ENCODE measurements at regions not wholly inside any gene's neighbourhood (a gene's known extent, or its start where the extent isn't known, plus 50 kb on each side); places are given as distances from the start of the nearest gene placed in this dataset.
"Not testable (repeated sequence)": the region's sequence is repeated elsewhere in the genome, so short reads cannot be mapped to it uniquely, and the experiment has no call there.

DNA sequence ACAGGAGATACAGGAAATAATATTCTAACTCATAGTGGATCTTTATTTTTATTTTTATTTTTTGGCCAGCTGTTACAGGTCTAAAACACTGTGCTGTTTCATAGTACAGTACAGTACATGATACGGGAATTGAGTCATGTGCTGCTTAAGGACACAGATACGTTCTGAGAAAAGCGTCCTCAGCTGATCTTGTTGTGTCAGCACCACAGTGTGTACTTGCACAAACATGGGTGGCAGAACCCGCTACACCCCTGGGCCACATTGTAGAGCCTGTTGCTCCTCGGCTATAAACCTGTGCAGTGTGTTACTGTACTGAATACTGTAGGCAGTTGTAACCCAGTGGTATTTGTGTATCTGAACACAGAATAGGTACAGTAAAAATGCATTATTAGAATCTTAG, 183.4 kb downstream of the OR4M2 start:
- DNase-seq: no peak

DNA sequence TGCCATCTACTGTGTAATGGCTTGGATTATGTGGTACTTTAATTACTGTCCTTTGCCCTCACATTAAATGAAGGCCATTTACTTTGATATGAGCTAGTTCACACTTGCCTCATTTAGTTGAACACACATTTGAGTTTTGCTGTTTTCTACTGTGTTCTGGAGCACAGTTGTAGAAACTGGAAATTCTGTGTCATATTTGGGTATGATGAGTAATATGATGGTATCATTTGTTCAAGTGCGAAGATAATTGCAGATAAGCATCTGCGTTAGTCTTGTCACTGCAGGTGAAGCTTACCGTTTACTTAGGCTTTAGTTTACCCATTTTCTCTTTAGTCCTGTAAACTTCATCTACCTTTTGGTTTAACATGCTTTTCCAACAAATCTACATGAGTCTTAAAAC, 183.9 kb downstream of the OR4M2 start:
- DNase-seq: not testable (repeated sequence)

DNA sequence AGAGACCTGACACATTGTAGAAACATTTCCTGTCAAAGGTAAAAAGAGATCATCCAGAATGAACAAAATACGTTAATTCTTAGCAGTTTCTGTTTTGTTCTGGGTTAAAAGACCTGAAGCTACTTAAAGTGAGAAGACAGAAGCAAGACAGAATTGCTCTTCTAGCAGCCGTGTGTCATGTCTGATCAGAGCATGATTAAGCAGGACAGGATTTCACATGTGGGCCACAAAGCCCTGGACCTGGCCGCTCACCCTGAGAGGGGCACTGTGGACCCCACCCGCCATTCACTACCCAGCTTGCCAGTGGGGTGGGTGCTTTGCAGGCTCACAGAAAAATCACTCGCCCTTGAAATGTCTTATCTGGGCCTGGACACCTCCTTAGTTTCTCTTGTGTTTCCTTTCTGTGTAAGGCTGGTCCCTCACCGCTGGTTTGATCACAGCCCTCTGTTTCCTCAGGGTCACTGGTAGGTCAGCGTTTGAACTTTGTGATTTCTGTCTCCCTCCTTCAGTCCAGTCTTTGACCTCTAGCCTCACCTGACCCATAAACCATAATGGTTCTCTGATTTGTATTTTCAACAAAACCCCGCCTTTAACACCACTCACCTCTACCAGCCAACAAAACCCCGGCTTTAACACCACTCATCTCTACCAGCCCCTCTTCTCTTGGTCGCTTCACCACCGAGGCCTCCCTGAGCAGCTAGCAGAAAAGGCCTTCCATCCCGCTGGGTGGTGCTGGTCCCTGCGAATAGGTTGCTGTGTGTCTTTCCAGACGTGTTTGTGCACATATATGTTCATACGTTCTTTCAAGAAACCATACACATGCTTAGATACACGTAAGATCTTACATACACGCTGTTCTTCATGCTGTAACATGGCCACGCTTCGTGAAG, 185.0 kb downstream of the OR4M2 start:
- no peak for DNase-seq

GRCh38 chr15:22265970-22266369, 185.6 kb downstream of the OR4M2 start:
- DNase-seq: no peak

GRCh38 chr15:22267761-22268160, 187.4 kb downstream of the OR4M2 start:
- DNase-seq: no peak

DNA sequence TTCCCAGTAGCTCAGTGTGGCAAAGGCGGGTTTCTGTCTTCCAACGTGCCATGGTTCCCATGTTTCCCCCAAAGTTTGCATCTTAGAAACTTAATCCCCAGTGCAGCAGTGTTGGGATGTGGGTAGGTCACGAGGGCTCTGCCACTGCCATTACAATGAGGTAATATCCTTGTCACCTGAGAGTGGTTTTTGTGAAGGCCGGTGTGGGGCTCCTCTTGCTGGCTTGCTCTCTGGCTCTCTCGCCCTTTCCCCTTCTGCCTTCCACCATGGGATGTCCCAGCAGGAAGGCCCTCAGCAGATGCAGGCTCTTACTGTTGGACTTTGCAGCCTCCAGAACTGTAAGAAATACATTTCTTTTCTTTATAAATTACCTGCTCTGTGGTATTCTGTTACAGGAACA, 187.9 kb downstream of the OR4M2 start:
- DNase-seq: not testable (repeated sequence)

DNA sequence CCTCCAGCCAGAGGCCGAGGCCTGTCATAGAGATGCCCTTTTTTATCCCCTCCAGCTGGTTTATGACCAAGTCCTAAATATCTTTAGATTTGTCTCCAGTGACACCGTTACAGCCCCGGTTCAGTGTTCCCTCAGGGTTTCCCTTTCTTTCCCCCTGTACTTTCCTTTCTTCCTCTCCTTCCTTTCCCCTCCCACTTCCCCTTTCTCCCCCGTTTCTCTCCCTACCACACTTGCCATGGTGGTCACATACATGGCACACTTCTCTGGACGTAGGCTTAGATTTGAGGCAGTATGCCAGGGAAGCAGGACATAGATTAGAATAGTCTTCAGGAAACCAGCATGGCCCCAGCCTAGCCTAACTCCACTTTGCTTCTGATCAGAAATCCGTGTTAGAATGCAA, 188.3 kb downstream of the OR4M2 start:
- not testable (repeated sequence) for DNase-seq

DNA sequence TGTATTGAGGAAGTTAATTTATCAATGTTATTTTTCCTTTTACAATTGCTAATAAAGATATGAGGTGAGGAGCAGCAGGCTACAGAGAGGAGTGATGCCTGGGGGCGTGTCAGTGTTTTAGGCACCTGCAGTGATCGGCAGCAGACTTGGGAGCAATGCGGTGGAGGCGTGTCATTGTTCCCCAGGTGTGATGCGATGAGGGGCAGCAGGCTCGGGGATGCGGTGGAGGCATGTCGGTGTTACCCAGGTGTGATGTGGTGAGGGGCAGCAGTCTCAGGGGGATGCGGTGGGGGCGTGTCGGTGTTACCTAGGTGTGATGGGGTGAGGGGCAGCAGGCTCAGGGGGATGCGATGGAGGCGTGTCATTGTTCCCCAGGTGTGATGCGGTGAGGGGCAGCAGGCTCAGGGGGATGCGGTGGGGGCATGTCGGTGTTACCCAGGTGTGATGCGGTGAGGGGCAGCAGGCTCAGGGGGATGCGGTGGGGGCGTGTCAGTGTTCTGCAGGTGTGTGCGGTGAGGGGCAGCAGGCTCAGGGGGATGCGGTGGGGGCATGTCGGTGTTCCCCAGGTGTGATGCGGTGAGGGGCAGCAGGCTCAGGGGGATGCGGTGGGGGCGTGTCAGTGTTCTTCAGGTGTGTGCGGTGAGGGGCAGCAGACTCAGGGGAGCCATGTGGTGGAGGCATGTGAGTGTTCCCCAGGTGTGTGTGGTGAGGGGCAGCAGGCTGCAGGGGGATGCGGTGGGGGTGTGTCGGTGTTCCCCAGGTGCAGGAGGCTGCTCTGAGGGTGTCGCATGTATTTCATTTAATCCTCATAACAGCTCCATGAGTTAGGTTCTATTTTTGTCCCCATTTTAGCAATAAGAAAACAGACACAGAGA, 186.2 kb upstream of the GOLGA6L22 start:
- not testable (repeated sequence) for DNase-seq

DNA sequence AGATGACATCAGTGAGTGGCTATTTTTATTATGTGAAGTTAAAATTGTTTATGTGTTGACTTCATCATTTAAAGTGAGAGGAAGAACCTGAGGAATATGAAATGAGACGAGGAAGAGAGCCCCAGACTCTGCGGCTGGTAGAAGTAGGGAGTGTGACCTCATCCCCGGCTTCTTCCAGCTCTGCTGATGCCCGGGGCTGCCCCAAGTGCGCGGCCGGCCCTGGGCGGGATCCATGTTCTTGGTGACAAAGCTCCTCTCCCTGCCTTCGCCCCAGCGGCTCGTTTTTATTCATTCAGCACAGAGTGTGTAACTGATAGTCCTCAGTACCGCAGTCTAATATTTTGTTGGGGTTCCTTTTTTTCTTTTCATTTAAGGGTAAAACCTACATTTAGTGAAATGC, 185.5 kb upstream of the GOLGA6L22 start:
- not testable (repeated sequence) for DNase-seq

GRCh38 chr15:22274376-22274775, 184.3 kb upstream of the GOLGA6L22 start:
- not testable (repeated sequence) for DNase-seq

DNA sequence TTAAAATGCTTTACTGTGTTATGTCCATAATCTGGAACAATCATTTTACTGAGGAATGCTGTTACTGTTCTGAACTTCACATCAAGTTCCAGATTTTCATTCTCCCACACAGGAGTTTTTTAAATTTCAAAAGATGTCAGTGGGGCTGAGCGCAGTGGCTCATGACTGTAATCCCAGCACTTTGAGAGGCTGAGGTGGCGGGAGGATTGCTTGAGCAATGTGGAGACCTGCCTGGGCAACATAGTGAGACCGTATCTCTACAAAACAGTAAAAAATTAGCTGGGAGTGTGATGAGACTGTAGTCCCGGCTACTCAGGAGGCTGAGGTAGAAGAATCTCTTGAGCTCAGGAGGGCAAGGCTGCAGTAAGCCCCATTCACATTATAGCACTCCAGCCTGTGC, 177.9 kb upstream of the GOLGA6L22 start:
- not testable (repeated sequence) for DNase-seq

DNA sequence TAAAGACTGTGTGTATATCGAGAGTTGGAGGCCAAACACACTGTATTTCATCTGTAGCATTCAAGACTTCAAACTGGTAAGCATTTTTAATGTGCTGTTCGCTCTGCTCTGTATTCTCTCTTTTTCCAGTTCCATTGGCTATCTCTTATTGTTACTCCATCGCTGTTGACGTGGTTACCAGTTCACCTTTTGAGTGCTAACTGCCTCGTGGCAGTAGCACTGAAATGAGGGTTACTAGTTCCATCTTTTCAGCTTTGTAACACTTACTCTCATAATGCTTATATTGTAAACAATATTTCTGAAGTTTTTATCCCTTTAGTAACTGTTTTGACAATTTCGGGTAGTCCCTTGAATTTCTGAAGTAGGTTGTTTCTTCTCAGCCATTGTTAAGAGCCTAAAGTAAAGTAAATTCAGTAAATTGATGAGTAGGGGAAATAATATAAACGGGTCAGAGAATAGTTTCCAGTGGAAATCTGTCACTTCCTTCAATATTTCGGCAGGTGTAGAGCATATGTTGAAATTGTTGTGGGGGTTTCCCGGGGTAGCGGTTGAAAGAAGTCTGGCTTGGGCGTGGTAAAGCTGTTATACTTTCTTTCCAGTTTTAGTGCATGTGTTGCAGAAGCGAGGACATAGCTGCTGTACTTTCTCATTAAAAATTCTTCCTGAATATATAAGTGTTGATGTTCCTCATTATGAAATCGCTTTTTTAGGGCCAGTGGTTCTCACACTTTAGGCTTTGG, 175.7 kb upstream of the GOLGA6L22 start:
- not testable (repeated sequence) for DNase-seq

- DNase-seq: not testable (repeated sequence)
These were observed 173.8 kb upstream of the GOLGA6L22 start for GRCh38 chr15:22284795-22285420.

DNA sequence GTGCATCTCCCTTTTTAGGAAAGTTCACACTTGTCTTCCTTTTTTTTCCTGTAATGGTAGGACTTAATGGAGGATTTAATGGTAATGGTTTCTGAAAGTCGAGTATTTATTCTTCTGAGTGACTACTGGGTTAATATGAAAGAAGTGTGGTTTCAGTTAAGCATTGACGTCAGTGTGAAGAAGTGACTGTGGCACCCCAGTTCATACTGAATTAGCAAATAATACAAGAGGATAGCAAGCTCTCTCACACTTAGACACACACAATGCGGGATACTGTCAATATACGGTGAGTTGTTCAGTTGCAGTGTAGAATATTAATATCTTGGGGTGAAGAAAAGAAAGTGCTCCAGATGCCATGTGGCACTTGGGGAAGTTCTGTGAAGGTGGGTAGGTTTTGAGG, 167.6 kb upstream of the GOLGA6L22 start:
- not testable (repeated sequence) for DNase-seq

DNA sequence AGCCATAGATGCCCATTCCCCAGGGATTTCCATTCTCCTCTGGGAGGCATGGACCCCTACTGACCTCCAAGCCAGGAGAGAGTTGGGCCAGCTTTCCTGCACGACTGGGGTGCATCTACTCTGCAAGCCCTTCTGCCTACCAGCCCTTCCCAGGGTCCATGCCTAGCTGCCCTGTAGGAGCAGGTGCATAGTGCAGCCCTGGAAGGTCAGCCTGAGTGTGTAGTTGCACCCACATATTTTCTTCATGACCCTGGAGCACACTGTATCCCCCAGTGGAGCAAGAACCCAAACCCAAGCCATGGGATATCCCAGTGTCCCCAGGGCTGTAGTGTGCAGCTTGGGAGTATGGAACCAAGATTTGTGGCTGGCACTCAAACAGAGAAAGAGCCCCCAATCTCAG, 155.6 kb upstream of the GOLGA6L22 start:
- DNase-seq: not testable (repeated sequence)
